Adrenal gland (tissue), 9 donors: ENCODE measurements at regions not wholly inside any gene's neighbourhood (a gene's known extent, or its start where the extent isn't known, plus 50 kb on each side); places are given as distances from the start of the nearest gene placed in this dataset.

Experiments used
- DNase-seq, 7 donors: peaks; one replicate each; pipeline ENCODE4 v3.0.0-alpha.2; 2019 to 2020
- H3K27ac ChIP-seq, 5 donors: fragments of 200-600 bp; sonication (generic) in 4 of 5; 1 replicate in 3 of 5; 2 replicates in 2 of 5; pipeline versions ENCODE4 v1.5.1 to v1.8.0; 2016 to 2020; ENCODE audit warnings: mild to moderate bottlenecking in 1 of 5
- H3K27me3 ChIP-seq: fragments of 200-600 bp; 2 replicates; pipeline ENCODE4 v1.8.0; 2021
- H3K36me3 ChIP-seq, 2 donors: fragments of 200-600 bp; replicated peaks in 1 of 2; 1 replicate in 1 of 2; 2 replicates in 1 of 2; pipeline versions ENCODE4 v1.5.1 to v1.8.0; 2018 to 2022
- H3K4me1 ChIP-seq, 2 donors: fragments of 200-600 bp; replicated peaks in 1 of 2; 1 replicate in 1 of 2; 2 replicates in 1 of 2; pipeline versions ENCODE4 v1.5.1 to v1.8.0; 2018 to 2021
- H3K4me3 ChIP-seq, 4 donors: fragments of 200-600 bp; sonication (generic) in 3 of 4; one replicate each; pipeline ENCODE4 v1.5.1; 2016 to 2018
- H3K9me3 ChIP-seq, 3 donors: fragments of 200-600 bp; sonication (generic) in 1 of 3; replicated peaks in 1 of 3; 1 replicate in 2 of 3; 2 replicates in 1 of 3; pipeline versions ENCODE4 v1.5.1 to v1.8.0; 2016 to 2021
- CTCF ChIP-seq, 6 experiments: fragments of 450-650 bp in 4 of 6; fragments of 200-600 bp in 2 of 6; sonication (generic) in 1 of 6; IDR thresholded peaks; 1 replicate in 5 of 6; 2 replicates in 1 of 6; pipeline versions ENCODE4 v1.5.1 to v1.8.0; 2016 to 2021; ENCODE audit warnings: antibody characterized with exemption in 6 of 6, mild to moderate bottlenecking in 2 of 6, moderate library complexity in 1 of 6
- POLR2A ChIP-seq, 2 donors: fragments of 450-650 bp; IDR thresholded peaks; one replicate each; pipeline ENCODE4 v1.6.1; 2017; ENCODE audit warnings: antibody characterized with exemption in 2 of 2, mild to moderate bottlenecking in 2 of 2, moderate library complexity in 1 of 2
- WGBS, 4 donors: extraction: QIAGEN DNeasy Blood & Tissue Kit in 2 of 4; methylation state at CpG; one replicate each; pipeline versions ENCODE4 v1.1.5 to v1.1.7; 2013 to 2017; 5-methylcytosine and 5-hydroxymethylcytosine counted together
- intact Hi-C, 2 donors: fragments of 100-400 bp; cut with DNase I; formaldehyde crosslinking; loops; one replicate each; pipeline versions ENCODE4 v1.14.1 to v1.15.0; 2022 to 2023
- donor health status: healthy with polysubstance abuse.
- donor health status: Bipolar disorder and iron deficiency.
- donor health status: DM: yes; HTN: yes; CAD: no.
- donor health status: DM: no; HTN: no; CAD: no.
- donor health status: DM: no; HTN: no; CAD: no.

DNA sequence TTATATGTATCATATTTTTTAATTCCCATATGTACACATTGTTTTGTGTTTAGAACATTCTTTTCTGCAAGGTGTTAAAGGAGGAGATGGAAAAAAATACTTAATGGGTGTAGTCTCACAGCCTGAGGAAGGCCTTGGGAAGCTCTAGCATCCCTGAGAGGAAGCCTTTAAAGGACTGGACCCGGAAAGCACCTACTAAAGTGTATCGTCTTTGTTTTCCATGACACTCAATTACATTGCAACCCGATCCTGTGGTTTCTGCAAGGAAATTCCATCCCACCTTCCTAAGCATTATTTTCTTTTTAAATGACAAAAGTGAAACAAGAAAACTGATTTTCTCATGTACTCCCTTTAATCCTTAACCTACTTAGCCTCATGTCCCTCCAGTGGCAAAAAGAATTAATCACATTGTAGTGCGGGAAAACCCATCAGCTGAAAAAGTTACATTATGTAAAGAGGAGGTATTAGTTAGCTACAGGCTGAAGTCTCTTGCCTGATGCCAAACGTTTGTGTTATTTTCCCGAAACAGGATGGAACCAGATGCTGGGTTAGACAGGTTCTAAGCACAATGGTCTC, 147.8 kb upstream of the CPSF6 start:
- H3K4me3 ChIP-seq: no peak overlapping the region
- no peak for DNase-seq
- H3K4me1 ChIP-seq: no peaks in the 10 kb centered on the region
- H3K36me3 ChIP-seq: no peaks in the 10 kb centered on the region
- H3K9me3 ChIP-seq: no peaks in the 10 kb centered on the region
- H3K27ac ChIP-seq: no peak overlapping the region
- TF ChIP-seq CTCF (IDR thresholded peaks at IDR 0.05) (no peak), POLR2A (IDR thresholded peaks at IDR 0.05) (no peak)
- H3K27me3 ChIP-seq: no peaks in the 10 kb centered on the region
- WGBS, 4 donors: 53 to 75% (median 65%) methylated on average over 6 of the region's 6 CpGs
- intact Hi-C loops: no loop called here

DNA sequence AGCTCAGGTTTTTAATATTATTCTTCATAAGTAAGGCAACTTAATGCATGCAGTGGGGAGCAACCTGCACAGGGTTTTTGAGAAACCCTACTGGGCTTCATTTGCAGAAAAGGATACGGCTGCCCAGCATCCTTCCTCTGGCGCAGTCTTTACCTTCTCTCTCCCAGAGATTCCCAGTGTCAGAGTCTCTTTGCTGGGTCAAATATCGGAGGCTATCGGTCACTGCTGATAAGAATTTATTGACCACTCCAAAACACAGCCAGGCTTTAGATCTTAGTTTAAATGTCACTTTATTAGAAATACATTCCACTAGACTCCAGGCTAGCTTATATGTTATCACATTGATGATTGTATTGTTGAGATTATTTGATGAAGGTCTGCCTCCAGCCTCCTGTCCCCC, 147.2 kb upstream of the CPSF6 start:
- Histone ChIP-seq H3K4me3 (no peak overlapping the region), H3K4me1 (no peaks in the 10 kb centered on the region), H3K9me3 (no peaks in the 10 kb centered on the region), H3K27me3 (no peaks in the 10 kb centered on the region), H3K36me3 (no peaks in the 10 kb centered on the region), H3K27ac (no peak overlapping the region)
- DNase-seq: no peak
- 92 to 98% (median 94%) methylated on average over 4 of the region's 4 CpGs for WGBS, 4 donors
- intact Hi-C loops: no loop called here
- TF ChIP-seq CTCF (IDR thresholded peaks at IDR 0.05) (no peak), POLR2A (IDR thresholded peaks at IDR 0.05) (no peak)

GRCh38 chr12:69094606-69095216, 144.7 kb upstream of the CPSF6 start:
- TF ChIP-seq POLR2A (IDR thresholded peaks at IDR 0.05) (no peak), CTCF (IDR thresholded peaks at IDR 0.05) (no peak)
- Histone ChIP-seq H3K4me3 (no peak overlapping the region), H3K4me1 (no peaks in the 10 kb centered on the region), H3K27ac (no peak overlapping the region), H3K9me3 (no peaks in the 10 kb centered on the region), H3K27me3 (no peaks in the 10 kb centered on the region), H3K36me3 (no peaks in the 10 kb centered on the region)
- WGBS, 4 donors: 64 to 69% (median 67%) methylated on average over 4 of the region's 4 CpGs
- DNase-seq: no peak
- intact Hi-C loops: no loop called here

DNA sequence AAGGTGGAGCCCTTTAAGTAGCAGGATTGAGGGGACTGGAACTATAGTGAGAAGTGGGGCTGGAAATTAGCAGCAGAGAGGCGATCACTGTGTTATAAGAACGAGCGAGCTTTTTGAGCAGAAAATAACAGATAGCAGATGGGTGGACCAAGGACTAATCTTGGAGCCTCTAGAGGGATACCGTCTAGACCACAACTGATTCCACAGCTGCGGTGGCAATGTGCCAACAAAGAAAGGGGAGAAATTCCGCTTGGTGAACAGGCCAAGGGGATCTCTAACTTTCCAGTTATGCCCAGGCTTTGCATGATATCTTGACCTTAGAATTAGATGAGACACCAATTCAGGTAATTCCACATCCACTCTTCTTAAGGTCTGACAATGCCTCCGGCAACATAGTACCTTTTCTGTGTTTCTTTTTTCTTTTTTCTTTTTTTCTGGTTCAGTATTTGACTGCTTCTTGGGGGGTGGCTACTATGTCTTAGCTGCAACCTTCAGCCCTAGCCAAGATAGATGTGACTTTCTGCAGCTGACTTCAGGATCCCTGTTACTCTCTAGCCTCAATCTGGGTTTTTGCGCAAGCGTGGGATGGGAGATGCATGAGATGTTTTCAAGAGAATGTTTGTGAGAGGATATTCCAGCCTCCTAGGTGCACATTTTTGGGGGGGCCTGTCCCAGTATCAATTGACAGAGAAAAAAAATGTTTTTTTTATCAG, 143.4 kb upstream of the CPSF6 start:
- Histone ChIP-seq H3K27ac (no peak overlapping the region), H3K4me3 (no peak overlapping the region), H3K9me3 (no peaks in the 10 kb centered on the region), H3K36me3 (no peaks in the 10 kb centered on the region), H3K4me1 (no peaks in the 10 kb centered on the region), H3K27me3 (no peaks in the 10 kb centered on the region)
- intact Hi-C loops: no loop called here
- no peak for DNase-seq
- WGBS, 4 donors: 81 to 91% (median 84%) methylated on average over 9 of the region's 9 CpGs
- TF ChIP-seq CTCF (IDR thresholded peaks at IDR 0.05): no peak
- TF ChIP-seq POLR2A (IDR thresholded peaks at IDR 0.05): no peak
